H1 (cell line): ENCODE measurements at regions not wholly inside any gene's neighbourhood (a gene's known extent, or its start where the extent isn't known, plus 50 kb on each side); places are given as distances from the start of the nearest gene placed in this dataset.

Experiments
- CTCF ChIA-PET: fragments of 300-600 bp; sonication (Branson Sonifier 250); formaldehyde crosslinking; loops from one replicate; lab custom pipeline; 2021; ENCODE audit not compliant: partially characterized antibody; lab: Charles Lee
- POLR2A ChIA-PET: fragments of 300-600 bp; sonication (Branson Sonifier 250); formaldehyde crosslinking; loops from one replicate; lab custom pipeline; 2021; ENCODE audit warnings: inconsistent platforms; ENCODE audit not compliant: partially characterized antibody; lab: Charles Lee
- DNase-seq, 2 experiments: peaks; one replicate each; pipeline versions ENCODE4 v3.0.0 to v3.0.0-alpha.2; 2010 to 2022; ENCODE audit warnings: low spot score in 2 of 2, low read depth in 1 of 2, mixed read lengths in 1 of 2
- FAIRE-seq: peaks from 2 replicates; lab custom pipeline; 2011; peaks lifted over from hg19 to GRCh38; lab: Jason Lieb, UNC
- H2AFZ ChIP-seq: 2 replicates; pipeline ENCODE4 v1.8.1; 2012; ENCODE audit warnings: low read length, inconsistent platforms
- H2AK5ac ChIP-seq: 2 replicates; pipeline ENCODE4 v1.6.1; 2013; ENCODE audit warnings: low read depth, low read length
- H2BK120ac ChIP-seq: replicated peaks from 2 replicates; pipeline ENCODE3; 2013; ENCODE audit warnings: low read depth, low read length, inconsistent platforms
- H2BK12ac ChIP-seq: 2 replicates; pipeline ENCODE4 v1.6.1; 2013; ENCODE audit warnings: low read depth, low read length
- H2BK15ac ChIP-seq: 2 replicates; pipeline ENCODE4 v1.6.1; 2013; ENCODE audit warnings: low read length
- H2BK20ac ChIP-seq: 2 replicates; pipeline ENCODE4 v1.6.1; 2013; ENCODE audit warnings: low read length
- H2BK5ac ChIP-seq: 2 replicates; pipeline ENCODE4 v1.6.1; 2013; ENCODE audit warnings: low read depth, low read length
- H3K14ac ChIP-seq: 2 replicates; pipeline ENCODE4 v1.6.1; 2013; ENCODE audit warnings: inconsistent platforms; ENCODE audit not compliant: insufficient read length
- H3K18ac ChIP-seq: 2 replicates; pipeline ENCODE4 v1.6.1; 2013; ENCODE audit warnings: low read length; ENCODE audit errors: extremely low read depth
- H3K23ac ChIP-seq: 2 replicates; pipeline ENCODE4 v1.6.1; 2013; ENCODE audit warnings: inconsistent platforms; ENCODE audit not compliant: insufficient read length
- H3K23me2 ChIP-seq: 2 replicates; pipeline ENCODE4 v1.6.1; 2013; ENCODE audit warnings: low read depth, low read length
- H3K27ac ChIP-seq: 2 replicates; pipeline ENCODE4 v1.6.1; 2011; ENCODE audit warnings: low read depth, low read length, inconsistent platforms
- H3K27me3 ChIP-seq, 4 experiments: replicated peaks in 1 of 4; 1 replicate in 1 of 4; 2 replicates in 3 of 4; pipeline versions ENCODE4 v1.6.1 to v1.8.1; 2011 to 2013; ENCODE audit warnings: low read length in 3 of 4, mild to moderate bottlenecking in 3 of 4, inconsistent platforms in 2 of 4, mixed read lengths in 2 of 4, moderate library complexity in 1 of 4; ENCODE audit not compliant: control insufficient read depth in 3 of 4, insufficient read depth in 3 of 4; ENCODE audit errors: extremely low read depth in 1 of 4
- H3K36me3 ChIP-seq, 4 experiments: 2 replicates each; pipeline versions ENCODE4 v1.6.1 to v1.8.1; 2011 to 2013; ENCODE audit warnings: mild to moderate bottlenecking in 4 of 4, low read length in 3 of 4, moderate library complexity in 2 of 4, control low read depth in 1 of 4, inconsistent platforms in 1 of 4; ENCODE audit not compliant: insufficient read depth in 4 of 4, control insufficient read depth in 2 of 4
- H3K4ac ChIP-seq: replicated peaks from 2 replicates; pipeline ENCODE3; 2013; ENCODE audit warnings: low read length, low read depth, mixed read lengths, inconsistent platforms; ENCODE audit not compliant: insufficient read length
- H3K4me1 ChIP-seq, 4 experiments: replicated peaks in 1 of 4; 1 replicate in 1 of 4; 2 replicates in 3 of 4; pipeline versions ENCODE4 v1.6.1 to v1.8.1; 2011 to 2013; ENCODE audit warnings: low read length in 3 of 4, inconsistent platforms in 2 of 4, mixed read lengths in 1 of 4; ENCODE audit not compliant: insufficient read depth in 4 of 4, control insufficient read depth in 3 of 4
- H3K4me2 ChIP-seq, 2 experiments: 2 replicates each; pipeline versions ENCODE4 v1.6.1 to v1.8.1; 2011 to 2013; ENCODE audit warnings: low read depth in 2 of 2, low read length in 2 of 2, control low read depth in 1 of 2, inconsistent platforms in 1 of 2, mild to moderate bottlenecking in 1 of 2; ENCODE audit not compliant: insufficient read depth in 1 of 2
- H3K4me3 ChIP-seq, 4 experiments: fragments of 200-600, 300-600 bp in 1 of 4; sonication (generic), shearing (Covaris generic), sonication (Bioruptor Twin) in 1 of 4; 2 replicates each; pipeline versions ENCODE4 v1.5.1 to v1.8.1; 2011 to 2016; ENCODE audit warnings: low read length in 4 of 4, low read depth in 3 of 4, control low read depth in 2 of 4, inconsistent platforms in 2 of 4, mild to moderate bottlenecking in 2 of 4, mixed read lengths in 1 of 4, moderate library complexity in 1 of 4; ENCODE audit not compliant: insufficient read depth in 2 of 4; ENCODE audit errors: extremely low read depth in 1 of 4
- H3K56ac ChIP-seq: replicated peaks from 2 replicates; pipeline ENCODE3; 2013; ENCODE audit warnings: low read depth, mild to moderate bottlenecking, mixed read lengths, low read length, inconsistent platforms; ENCODE audit not compliant: insufficient read length
- H3K79me1 ChIP-seq: 2 replicates; pipeline ENCODE4 v1.6.1; 2013; ENCODE audit warnings: low read depth, low read length, control low read depth
- H3K79me2 ChIP-seq, 2 experiments: 2 replicates each; pipeline versions ENCODE4 v1.6.1 to v1.8.1; 2012 to 2013; ENCODE audit warnings: low read length in 2 of 2, mild to moderate bottlenecking in 2 of 2, inconsistent platforms in 1 of 2; ENCODE audit not compliant: insufficient read depth in 2 of 2, control insufficient read depth in 1 of 2
- H3K9ac ChIP-seq, 4 experiments: replicated peaks in 1 of 4; 1 replicate in 1 of 4; 2 replicates in 3 of 4; pipeline versions ENCODE4 v1.6.1 to v1.8.1; 2011 to 2013; ENCODE audit warnings: low read depth in 3 of 4, low read length in 3 of 4, control low read depth in 2 of 4, mild to moderate bottlenecking in 2 of 4, moderate library complexity in 2 of 4, inconsistent platforms in 1 of 4; ENCODE audit errors: extremely low read depth in 1 of 4
- H3K9me3 ChIP-seq, 2 experiments: 2 replicates each; pipeline versions ENCODE4 v1.6.1 to v1.8.1; 2012 to 2013; ENCODE audit warnings: mild to moderate bottlenecking in 2 of 2, moderate library complexity in 2 of 2, control low read depth in 1 of 2, inconsistent platforms in 1 of 2, low read depth in 1 of 2, low read length in 1 of 2, mixed read lengths in 1 of 2; ENCODE audit not compliant: insufficient read depth in 2 of 2
- H4K20me1 ChIP-seq, 2 experiments: replicated peaks in 1 of 2; 2 replicates each; pipeline versions ENCODE3 to v1.8.1; 2011 to 2013; ENCODE audit warnings: inconsistent platforms in 2 of 2, low read length in 2 of 2, mild to moderate bottlenecking in 1 of 2; ENCODE audit not compliant: insufficient read depth in 2 of 2, control insufficient read depth in 1 of 2
- H4K5ac ChIP-seq: 2 replicates; pipeline ENCODE4 v1.6.1; 2013; ENCODE audit warnings: low read length, low read depth, mixed read lengths, inconsistent platforms; ENCODE audit not compliant: insufficient read length
- H4K8ac ChIP-seq: 2 replicates; pipeline ENCODE4 v1.8.0; 2013; ENCODE audit warnings: mild to moderate bottlenecking, moderate library complexity, low read length, inconsistent platforms; ENCODE audit not compliant: insufficient read depth; ENCODE audit errors: extremely low read depth
- H4K91ac ChIP-seq: replicated peaks from 2 replicates; pipeline ENCODE3; 2013; ENCODE audit warnings: low read length, mixed read lengths, inconsistent platforms; ENCODE audit not compliant: insufficient read length
- SIN3A ChIP-seq, 2 experiments: IDR thresholded peaks in 1 of 2; conservative IDR thresholded peaks in 1 of 2; 2 replicates each; pipeline ENCODE4 v1.6.1; 2011 to 2012; ENCODE audit warnings: low read length in 2 of 2, improper control_type of control experiment in 1 of 2, low read depth in 1 of 2, mild to moderate bottlenecking in 1 of 2
- USF2 ChIP-seq: IDR thresholded peaks from 2 replicates; pipeline ENCODE4 v1.6.1; 2011; ENCODE audit warnings: low read length, improper control_type of control experiment
- WGBS, 2 experiments: shearing (Covaris generic) in 1 of 2; methylation state at CpG; one replicate each; pipeline versions ENCODE4 v1.1.6 to v1.1.7; 2013 to 2015; ENCODE audit warnings: low lambda C conversion rate in 2 of 2, mixed read lengths in 2 of 2, inconsistent platforms in 1 of 2, low coverage in 1 of 2, missing lambda C conversion rate in 1 of 2; ENCODE audit not compliant: insufficient replicate concordance in 2 of 2, insufficient coverage in 1 of 2, insufficient read length in 1 of 2; ENCODE audit errors: extremely low coverage in 1 of 2, missing lambda C conversion rate in 1 of 2; 5-methylcytosine and 5-hydroxymethylcytosine counted together

GRCh38 chr15:31476236-31476810 is 149.7 kb downstream of the KLF13 start:
- Histone ChIP-seq H3K27me3 (peaks cover 0 to 4% (median 2%) of the 10 kb centered on the region in 4 experiments; a peak in 3 of 7 replicates), H3K4me3 (no peak overlapping the region), H3K36me3 (no peaks in the 10 kb centered on the region), H4K5ac (no peak overlapping the region), H2BK5ac (no peak overlapping the region), H3K9me3 (no peaks in the 10 kb centered on the region), H4K20me1 (no peaks in the 10 kb centered on the region), H3K4me1 (peaks cover 0 to 5% (median 0%) of the 10 kb centered on the region in 4 experiments; a peak in 1 of 7 replicates), H2BK120ac (no peak overlapping the region), H3K9ac (no peak overlapping the region), H3K56ac (no peak overlapping the region), H2BK12ac (no peak overlapping the region), H3K4me2 (no peak overlapping the region), H3K14ac (no peak overlapping the region), H3K23me2 (0 out of 2 replicates have a peak, but pooled peaks cover under 1% of the 10 kb centered on the region), H3K18ac (no peak overlapping the region), H3K79me1 (no peaks in the 10 kb centered on the region), H2AFZ (no peak overlapping the region), H3K79me2 (no peaks in the 10 kb centered on the region), H3K23ac (no peak overlapping the region), H2BK20ac (no peak overlapping the region), H4K91ac (no peak overlapping the region), H3K27ac (no peak overlapping the region), H3K4ac (no peak overlapping the region), H4K8ac (no peak overlapping the region), H2AK5ac (no peak overlapping the region), H2BK15ac (no peak overlapping the region)
- ChIA-PET CTCF (interaction anchor here (1.2 to 10.6 kb wide), 8 partner anchors 12 to 213 kb away, joined by 3 to 105 read pairs (median 6); no protein-coding TSS in a partner anchor), POLR2A (no interaction called here)
- no peak for FAIRE-seq
- 92% methylated on average over 7 of the region's 7 CpGs; no CpG with 5 or more reads in 1 of the 2 experiments for WGBS, 2 experiments
- DNase-seq, result no peak
- TF ChIP-seq USF2 (no peak), SIN3A (conservative IDR thresholded peaks at IDR 0.05 in 1 of 2, IDR thresholded peaks at IDR 0.05 in 1 of 2; ENCODE audit: low read depth in 1 of 2, low read length in 2 of 2) (no peak)
